Thyroid gland (tissue), 4 donors: ENCODE measurements at regions not wholly inside any gene's neighbourhood (a gene's known extent, or its start where the extent isn't known, plus 50 kb on each side); places are given as distances from the start of the nearest gene placed in this dataset.

Experiments used
- CTCF ChIP-seq, 6 experiments: fragments of 200-600 bp in 3 of 6; fragments of 450-650 bp in 3 of 6; sonication (generic) in 3 of 6; IDR thresholded peaks; one replicate each; pipeline ENCODE4 v1.5.1; 2016 to 2019; ENCODE audit warnings: antibody characterized with exemption in 6 of 6, mild to moderate bottlenecking in 2 of 6, inconsistent platforms in 1 of 6, moderate library complexity in 1 of 6
- POLR2A ChIP-seq, 2 donors: fragments of 450-650 bp; IDR thresholded peaks; one replicate each; pipeline ENCODE4 v1.6.1; 2017; ENCODE audit warnings: antibody characterized with exemption in 2 of 2, mild to moderate bottlenecking in 2 of 2, moderate library complexity in 1 of 2

DNA sequence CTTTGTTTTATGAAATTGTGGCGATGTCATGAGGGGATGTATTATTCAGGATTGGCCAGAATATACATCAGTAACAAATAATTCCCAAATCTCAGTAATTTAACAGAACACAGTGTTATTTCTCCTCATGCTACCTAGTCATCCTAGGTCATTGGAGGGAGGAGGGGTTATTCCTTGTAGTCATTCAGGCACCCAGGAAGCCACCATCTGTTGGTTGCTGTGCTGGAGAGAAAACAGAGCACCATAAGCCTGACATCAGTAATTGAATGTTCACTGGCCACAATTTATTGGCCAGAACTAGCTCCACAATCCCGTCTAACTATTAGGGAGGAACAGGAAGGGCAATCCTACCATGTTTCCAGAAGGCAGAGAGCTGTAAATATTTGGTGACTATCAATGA is 303.5 kb upstream of the CELF4 start:
- TF ChIP-seq CTCF (IDR thresholded peaks at IDR 0.05), result no peak
- TF ChIP-seq POLR2A (IDR thresholded peaks at IDR 0.05), result no peak
